Small intestine (tissue), 7 donors: ENCODE measurements at regions not wholly inside any gene's neighbourhood (a gene's known extent, or its start where the extent isn't known, plus 50 kb on each side); places are given as distances from the start of the nearest gene placed in this dataset.

Source experiments
- DNase-seq, 2 donors: peaks; one replicate each; pipeline versions ENCODE4 v3.0.0 to v3.0.0-alpha.2; 2013
- FAIRE-seq: peaks from 2 replicates; lab custom pipeline; 2012; peaks lifted over from hg19 to GRCh38; lab: Jason Lieb, UNC
- H3K27ac ChIP-seq, 3 donors: one replicate each; pipeline ENCODE4 v1.5.1; 2013; ENCODE audit warnings: low read length in 2 of 3, mild to moderate bottlenecking in 2 of 3, control low read depth in 1 of 3, inconsistent platforms in 1 of 3, low read depth in 1 of 3, moderate library complexity in 1 of 3
- H3K27me3 ChIP-seq, 3 donors: one replicate each; pipeline ENCODE4 v1.6.1; 2013; ENCODE audit warnings: low read length in 3 of 3, inconsistent platforms in 1 of 3; ENCODE audit not compliant: control insufficient read depth in 3 of 3, insufficient read depth in 3 of 3
- H3K36me3 ChIP-seq, 3 donors: one replicate each; pipeline ENCODE4 v1.6.1; 2013; ENCODE audit warnings: low read length in 3 of 3, inconsistent platforms in 1 of 3, low read depth in 1 of 3, mild to moderate bottlenecking in 1 of 3, moderate library complexity in 1 of 3; ENCODE audit not compliant: control insufficient read depth in 3 of 3, insufficient read depth in 2 of 3
- H3K4me1 ChIP-seq, 3 donors: one replicate each; pipeline ENCODE4 v1.6.1; 2013; ENCODE audit warnings: low read length in 2 of 3, inconsistent platforms in 1 of 3, low read depth in 1 of 3, mild to moderate bottlenecking in 1 of 3, moderate library complexity in 1 of 3; ENCODE audit not compliant: control insufficient read depth in 3 of 3, insufficient read depth in 2 of 3
- H3K4me3 ChIP-seq, 3 donors: one replicate each; pipeline ENCODE4 v1.5.1; 2013; ENCODE audit warnings: low read length in 3 of 3, control low read depth in 1 of 3, inconsistent platforms in 1 of 3, low read depth in 1 of 3, mild to moderate bottlenecking in 1 of 3, moderate library complexity in 1 of 3
- H3K9me3 ChIP-seq, 2 donors: one replicate each; pipeline ENCODE4 v1.6.1; 2013; ENCODE audit warnings: low read depth in 1 of 2, low read length in 1 of 2; ENCODE audit not compliant: control insufficient read depth in 2 of 2, insufficient read depth in 1 of 2
- WGBS, 3 donors: extraction: QIAGEN DNeasy Blood & Tissue Kit; methylation state at CpG; one replicate each; pipeline ENCODE4 v1.1.7; 2013; 5-methylcytosine and 5-hydroxymethylcytosine counted together
- donor health status: healthy with polysubstance abuse.
- donor health status: control.
- donor health status: control.
- donor health status: Bipolar disorder and iron deficiency.
- donor health status: healthy.

DNA sequence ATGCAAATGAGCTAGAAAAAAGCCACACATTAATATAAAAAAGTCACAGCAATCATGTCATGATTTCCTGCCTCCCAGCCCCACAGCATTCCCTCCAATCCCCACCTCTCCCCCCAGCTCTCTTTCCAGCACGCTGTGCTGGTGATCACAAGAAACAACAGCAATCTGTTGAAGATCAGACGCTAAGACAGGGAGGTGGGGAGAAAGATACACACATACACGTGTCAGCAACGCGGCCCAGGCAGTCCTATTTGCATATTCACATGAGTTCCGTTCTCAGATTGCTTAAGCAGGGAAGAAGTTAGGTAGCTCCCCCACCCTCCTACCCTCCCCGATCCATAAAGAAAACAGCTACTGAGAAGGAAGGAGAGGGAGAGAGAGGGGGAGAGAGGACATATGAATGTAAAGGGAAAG, 405.5 kb upstream of the PSMD7 start:
- H3K36me3 ChIP-seq: no peaks in the 10 kb centered on the region
- H3K9me3 ChIP-seq: no peaks in the 10 kb centered on the region
- 0 to 1% (median 1%) methylated on average over 7 of the region's 7 CpGs for WGBS, 3 donors
- no peaks in the 10 kb centered on the region for H3K4me1 ChIP-seq
- peaks cover 0 to 25% (median 7%) of the 10 kb centered on the region in 3 donors for H3K27me3 ChIP-seq
- no peak overlapping the region for H3K4me3 ChIP-seq
- no peak overlapping the region for H3K27ac ChIP-seq
- DNase-seq (peak in 1 of 2 donors; percentile 17), FAIRE-seq (no peak)

DNA sequence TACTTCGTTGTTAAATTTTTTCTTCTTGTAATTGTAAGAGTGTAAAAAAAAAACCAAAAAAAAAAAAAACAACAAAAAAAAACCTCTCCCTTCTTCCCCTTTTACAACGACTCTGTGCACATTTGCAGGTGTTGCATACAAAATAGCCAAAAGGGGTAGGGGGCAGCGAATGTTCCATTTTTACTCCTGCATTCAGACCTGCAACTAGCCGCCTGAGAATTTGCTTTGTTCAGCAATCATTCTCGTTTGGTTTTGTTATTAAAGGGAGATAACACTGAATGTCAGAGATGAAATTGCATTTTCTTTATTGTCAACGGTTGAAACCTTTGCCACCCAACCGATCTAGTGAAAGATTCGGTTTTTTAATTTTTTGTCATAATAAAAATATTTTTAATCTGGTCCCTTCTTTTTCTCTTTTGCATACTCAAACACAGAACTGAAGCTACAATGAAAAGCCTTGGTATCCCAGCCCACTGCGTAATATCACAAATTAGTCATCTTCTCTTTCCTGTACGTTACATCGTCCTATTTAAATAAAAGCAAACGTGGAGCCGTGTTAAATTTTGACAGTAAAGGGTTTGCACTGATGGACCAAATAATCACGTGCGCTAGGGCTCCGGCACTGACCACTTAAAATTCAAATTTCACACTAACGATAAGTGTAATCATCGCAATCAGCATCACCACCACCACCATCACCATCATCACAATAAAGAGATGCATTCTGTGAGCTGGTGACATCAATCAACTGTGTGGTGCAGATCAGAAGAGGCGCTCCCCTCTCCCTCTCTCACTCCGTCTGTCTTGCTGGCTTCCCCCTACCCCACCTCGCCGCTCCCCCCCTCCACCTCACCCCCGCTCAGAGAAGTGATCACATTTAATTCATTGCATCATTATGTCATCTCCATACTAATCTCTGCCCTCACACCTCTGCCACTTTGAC, 406.2 kb upstream of the PSMD7 start:
- Histone ChIP-seq H3K4me3 (no peak overlapping the region), H3K9me3 (no peaks in the 10 kb centered on the region), H3K27ac (no peak overlapping the region), H3K36me3 (no peaks in the 10 kb centered on the region), H3K27me3 (peaks cover 0 to 25% (median 7%) of the 10 kb centered on the region in 3 donors), H3K4me1 (no peaks in the 10 kb centered on the region)
- DNase-seq (no peak), FAIRE-seq (no peak)
- WGBS, 3 donors: 14 to 20% (median 18%) methylated on average over 23 of the region's 23 CpGs

DNA sequence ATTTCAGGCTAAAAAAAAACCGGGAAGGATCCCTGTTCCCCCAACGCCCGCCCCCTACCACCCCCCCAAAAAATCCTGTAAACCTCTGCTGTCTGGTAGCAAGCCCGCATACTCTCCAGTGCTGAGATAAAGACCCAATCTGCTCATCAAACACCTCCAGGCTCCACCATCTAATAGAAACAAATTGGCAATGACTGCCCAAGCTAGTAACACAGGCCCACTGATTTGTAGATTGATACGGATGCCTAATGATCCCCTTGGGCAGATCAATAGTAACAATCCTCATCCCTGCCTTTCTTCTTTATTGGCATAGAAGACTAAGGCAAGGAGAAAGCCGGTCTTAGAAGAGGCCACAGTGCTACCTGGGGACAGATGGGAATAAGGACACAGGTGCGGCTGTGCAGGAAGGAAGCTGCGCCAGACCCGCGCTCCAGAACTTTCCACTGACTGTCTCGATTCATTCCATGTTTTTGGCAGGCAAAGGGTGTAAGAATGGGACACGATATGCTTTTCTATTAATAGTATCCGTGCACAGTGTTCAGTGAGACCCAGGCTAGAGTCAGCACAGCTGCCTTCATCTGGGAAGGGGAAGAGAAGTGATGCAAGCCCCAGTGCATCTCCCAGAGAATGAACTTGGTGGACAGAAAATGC, 407.6 kb upstream of the PSMD7 start:
- no peaks in the 10 kb centered on the region for H3K36me3 ChIP-seq
- H3K9me3 ChIP-seq: no peaks in the 10 kb centered on the region
- no peak for DNase-seq
- no peaks in the 10 kb centered on the region for H3K4me1 ChIP-seq
- no peak overlapping the region for H3K4me3 ChIP-seq
- FAIRE-seq: no peak
- no peak overlapping the region for H3K27ac ChIP-seq
- 54 to 63% (median 62%) methylated on average over 13 of the region's 13 CpGs for WGBS, 3 donors
- H3K27me3 ChIP-seq: peaks cover 0 to 25% (median 7%) of the 10 kb centered on the region in 3 donors

DNA sequence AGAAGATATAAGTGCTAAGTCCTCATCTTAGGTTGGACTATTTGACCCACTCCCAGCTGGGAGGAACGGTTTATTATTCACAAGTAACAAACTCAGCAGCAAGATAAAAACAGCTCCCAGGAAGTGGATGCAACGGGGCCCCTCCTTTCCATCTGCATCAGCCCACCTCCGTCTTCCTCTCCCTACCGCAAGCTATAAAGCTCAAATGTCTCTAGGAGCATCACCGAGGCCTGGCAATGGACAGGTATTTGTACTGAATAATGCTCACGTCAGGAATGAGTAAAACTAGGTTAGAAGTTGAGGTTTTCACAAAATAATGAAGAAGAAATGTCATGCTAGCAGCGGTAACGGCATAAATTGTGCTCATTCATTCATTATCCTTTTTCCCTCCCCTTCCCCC, 408.7 kb upstream of the PSMD7 start:
- H3K9me3 ChIP-seq: no peaks in the 10 kb centered on the region
- 30 to 38% (median 33%) methylated on average over 8 of the region's 8 CpGs for WGBS, 3 donors
- no peak overlapping the region for H3K27ac ChIP-seq
- DNase-seq (no peak), FAIRE-seq (no peak)
- no peak overlapping the region for H3K4me3 ChIP-seq
- H3K27me3 ChIP-seq: peaks cover 0 to 25% (median 7%) of the 10 kb centered on the region in 3 donors
- H3K4me1 ChIP-seq: no peaks in the 10 kb centered on the region
- H3K36me3 ChIP-seq: no peaks in the 10 kb centered on the region

DNA sequence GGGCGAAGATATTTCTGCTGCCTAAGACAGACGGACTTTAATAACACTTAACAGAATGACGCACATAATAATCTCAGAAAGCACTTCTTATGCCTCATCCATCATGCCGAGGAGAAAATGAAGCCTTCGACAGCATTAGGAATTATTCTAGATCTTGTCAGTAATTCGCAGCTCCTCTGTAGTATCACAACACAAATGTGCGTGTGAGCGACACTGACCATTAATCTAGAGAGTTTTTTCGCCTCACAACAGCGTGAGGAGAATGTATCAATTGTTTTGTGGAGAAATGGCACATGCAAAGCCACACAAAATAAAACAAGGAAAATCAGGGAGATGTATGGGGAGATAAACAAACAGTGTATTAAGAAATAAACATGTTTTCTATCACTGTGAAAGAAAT, 410.2 kb upstream of the PSMD7 start:
- DNase-seq: no peak
- H3K4me1 ChIP-seq: no peaks in the 10 kb centered on the region
- no peak overlapping the region for H3K27ac ChIP-seq
- FAIRE-seq: no peak
- H3K9me3 ChIP-seq: no peaks in the 10 kb centered on the region
- H3K36me3 ChIP-seq: no peaks in the 10 kb centered on the region
- peaks cover 0 to 25% (median 7%) of the 10 kb centered on the region in 3 donors for H3K27me3 ChIP-seq
- WGBS, 3 donors: 83 to 86% (median 84%) methylated on average over 10 of the region's 10 CpGs
- no peak overlapping the region for H3K4me3 ChIP-seq

DNA sequence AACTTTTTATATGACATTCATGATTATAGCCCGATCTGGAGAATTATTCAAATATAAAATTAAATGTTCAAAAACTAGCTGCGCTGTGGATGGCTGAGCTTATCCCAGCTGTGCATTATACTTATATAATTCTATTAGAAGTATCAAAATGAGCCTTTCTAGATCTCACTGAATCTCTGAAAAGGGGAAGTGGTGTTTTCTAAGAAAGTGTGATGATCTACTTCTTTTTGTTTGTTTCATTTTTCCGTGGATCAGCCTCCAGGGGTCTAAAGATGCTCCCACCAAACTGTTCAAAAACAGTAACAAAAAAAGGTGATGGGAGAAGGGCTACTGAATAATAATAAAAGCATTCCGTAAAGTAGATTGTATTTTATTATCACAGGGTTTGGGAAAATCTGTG, 411.3 kb upstream of the PSMD7 start:
- Histone ChIP-seq H3K4me3 (no peak overlapping the region), H3K27ac (no peak overlapping the region), H3K36me3 (no peaks in the 10 kb centered on the region), H3K27me3 (peaks cover 0 to 23% (median 5%) of the 10 kb centered on the region in 3 donors), H3K9me3 (no peaks in the 10 kb centered on the region), H3K4me1 (no peaks in the 10 kb centered on the region)
- DNase-seq (no peak), FAIRE-seq (no peak)
- WGBS, 3 donors: 83 to 86% (median 83%) methylated on average over 4 of the region's 4 CpGs

DNA sequence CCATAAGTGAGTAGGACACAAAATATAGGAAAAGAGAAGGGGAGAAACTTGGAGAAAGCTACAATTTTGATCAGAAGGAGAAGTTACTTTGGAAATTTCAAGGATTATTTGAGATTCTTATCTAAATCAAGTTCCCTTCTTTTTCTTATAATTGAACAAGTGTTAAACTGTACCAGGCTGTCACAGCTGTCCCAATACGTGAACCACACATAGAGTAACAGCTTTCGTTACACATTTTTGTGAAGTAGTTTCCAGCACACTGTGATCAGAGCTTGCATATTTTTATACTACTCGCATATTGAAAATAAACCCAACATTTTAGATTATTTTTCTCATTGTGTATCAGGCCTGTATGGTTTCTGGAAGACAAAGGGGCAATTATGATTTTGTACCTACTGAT, 412.8 kb upstream of the PSMD7 start:
- no peak overlapping the region for H3K4me3 ChIP-seq
- no peak overlapping the region for H3K27ac ChIP-seq
- H3K36me3 ChIP-seq: no peaks in the 10 kb centered on the region
- H3K27me3 ChIP-seq: peaks cover 0 to 11% (median 0%) of the 10 kb centered on the region in 3 donors
- H3K9me3 ChIP-seq: no peaks in the 10 kb centered on the region
- no peaks in the 10 kb centered on the region for H3K4me1 ChIP-seq
- FAIRE-seq (no peak), DNase-seq (no peak)
- 91 to 94% (median 91%) methylated on average over 3 of the region's 3 CpGs for WGBS, 3 donors

DNA sequence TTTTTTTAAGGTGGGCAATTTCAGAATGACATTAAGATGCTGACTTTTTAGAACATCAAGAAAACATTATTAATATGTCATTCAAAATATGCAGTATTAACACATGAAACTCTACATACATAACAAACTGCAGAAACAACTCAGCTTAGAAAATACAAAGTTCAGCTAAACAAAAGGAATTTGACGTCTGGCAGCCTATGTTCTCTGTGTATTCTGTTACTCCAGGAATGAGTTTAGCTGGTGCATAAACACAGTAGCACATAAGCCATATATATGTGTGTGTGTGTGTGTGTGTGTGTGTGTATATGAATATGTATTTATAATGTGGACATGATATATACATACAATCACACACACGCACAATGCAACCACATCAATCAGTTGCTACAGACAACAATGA, 413.5 kb upstream of the PSMD7 start:
- WGBS, 3 donors: 61 to 68% (median 65%) methylated on average over 2 of the region's 2 CpGs
- DNase-seq: no peak
- Histone ChIP-seq H3K27ac (no peak overlapping the region), H3K4me3 (no peak overlapping the region), H3K27me3 (peaks cover 0 to 10% (median 0%) of the 10 kb centered on the region in 3 donors), H3K36me3 (no peaks in the 10 kb centered on the region), H3K9me3 (no peaks in the 10 kb centered on the region), H3K4me1 (no peaks in the 10 kb centered on the region)
- FAIRE-seq: no peak
